ENCODE measurements at regions not wholly inside any gene's neighbourhood (a gene's known extent, or its start where the extent isn't known, plus 50 kb on each side); places are given as distances from the start of the nearest gene placed in this dataset.

- TF ChIP-seq EZH2 (IDR thresholded peaks at IDR 0.05), result no peak
- TF ChIP-seq RAD21 (IDR thresholded peaks at IDR 0.05; ENCODE audit: low read depth), result no peak
- TF ChIP-seq REST (IDR thresholded peaks at IDR 0.05; ENCODE audit: low read depth), result no peak
- TF ChIP-seq, protein P1, sequence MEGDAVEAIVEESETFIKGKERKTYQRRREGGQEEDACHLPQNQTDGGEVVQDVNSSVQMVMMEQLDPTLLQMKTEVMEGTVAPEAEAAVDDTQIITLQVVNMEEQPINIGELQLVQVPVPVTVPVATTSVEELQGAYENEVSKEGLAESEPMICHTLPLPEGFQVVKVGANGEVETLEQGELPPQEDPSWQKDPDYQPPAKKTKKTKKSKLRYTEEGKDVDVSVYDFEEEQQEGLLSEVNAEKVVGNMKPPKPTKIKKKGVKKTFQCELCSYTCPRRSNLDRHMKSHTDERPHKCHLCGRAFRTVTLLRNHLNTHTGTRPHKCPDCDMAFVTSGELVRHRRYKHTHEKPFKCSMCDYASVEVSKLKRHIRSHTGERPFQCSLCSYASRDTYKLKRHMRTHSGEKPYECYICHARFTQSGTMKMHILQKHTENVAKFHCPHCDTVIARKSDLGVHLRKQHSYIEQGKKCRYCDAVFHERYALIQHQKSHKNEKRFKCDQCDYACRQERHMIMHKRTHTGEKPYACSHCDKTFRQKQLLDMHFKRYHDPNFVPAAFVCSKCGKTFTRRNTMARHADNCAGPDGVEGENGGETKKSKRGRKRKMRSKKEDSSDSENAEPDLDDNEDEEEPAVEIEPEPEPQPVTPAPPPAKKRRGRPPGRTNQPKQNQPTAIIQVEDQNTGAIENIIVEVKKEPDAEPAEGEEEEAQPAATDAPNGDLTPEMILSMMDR (IDR thresholded peaks at IDR 0.05 in 2 of 3, conservative IDR thresholded peaks at IDR 0.05 in 1 of 3; ENCODE audit: borderline replicate concordance in 1 of 3, insufficient read depth in 1 of 3, low read depth in 2 of 3, low read length in 2 of 3), result no peak
- TF ChIP-seq POLR2A (IDR thresholded peaks at IDR 0.05; ENCODE audit: borderline replicate concordance, extremely low read depth, insufficient read depth, insufficient read length), result no peak
- TF ChIP-seq CEBPB (IDR thresholded peaks at IDR 0.05; ENCODE audit: low read depth), result no peak
Measured at GRCh38 chr13:105442949-105443699, 1092.3 kb downstream of the EFNB2 start (continued).

DNA sequence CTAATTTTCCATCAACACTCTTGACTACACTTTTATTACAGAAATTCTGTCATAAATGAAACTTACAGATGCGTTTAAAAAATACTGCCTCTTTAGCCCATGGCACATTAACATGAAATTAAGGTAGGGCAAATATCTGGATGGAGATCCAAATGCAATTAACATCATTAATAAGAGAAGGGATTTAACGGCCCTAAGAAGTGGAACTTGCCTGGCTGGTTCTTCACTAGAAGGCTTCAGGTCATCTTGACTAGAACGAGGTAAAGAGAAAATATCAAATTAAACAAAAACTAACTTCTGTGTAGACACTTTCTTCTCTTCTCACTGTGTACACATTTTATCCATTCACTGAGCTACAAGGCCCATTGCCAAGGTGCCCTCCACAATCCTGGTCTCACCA is 1093.4 kb downstream of the EFNB2 start:
- Histone ChIP-seq H4K20me1 (ENCODE audit: insufficient read depth) (no peaks in the 10 kb centered on the region), H3K9ac (ENCODE audit: low read length) (no peak overlapping the region), H2AFZ (ENCODE audit: low read depth, low read length, poor library complexity, severe bottlenecking) (peak overlapping the region; percentile 89), H3K79me2 (ENCODE audit: insufficient read depth, low read length) (no peaks in the 10 kb centered on the region), H3K4me1 (ENCODE audit: control insufficient read depth in 1 of 2, insufficient read depth in 2 of 2, low read length in 2 of 2) (peaks cover 0 to 10% of the 10 kb centered on the region in 2 experiments), H3K9me3 (ENCODE audit: control insufficient read depth in 1 of 2, insufficient read depth in 1 of 2, low read depth in 1 of 2, low read length in 2 of 2) (no peaks in the 10 kb centered on the region), H3K27ac (ENCODE audit: low read depth, low read length) (no peak overlapping the region), H3K4me2 (ENCODE audit: low read length) (no peak overlapping the region), H3K4me3 (replicated peaks in 1 of 2; ENCODE audit: low read depth in 1 of 2, low read length in 2 of 2) (no peak overlapping the region), H3K36me3 (ENCODE audit: control insufficient read depth in 1 of 2, insufficient read depth in 2 of 2, low read length in 2 of 2) (no peaks in the 10 kb centered on the region), H3K9me2 (ENCODE audit: insufficient read depth) (peaks cover 4% of the 10 kb centered on the region; the same call in 1 of the 2 replicates), H3K27me3 (ENCODE audit: insufficient read depth, low read length) (no peaks in the 10 kb centered on the region)
- ATAC-seq (no peak), DNase-seq (ENCODE audit: low read depth, low spot score) (no peak)
- no TSS peak for BruUV-seq (replicated peaks)
- POLR2A ChIA-PET, result no interaction called here
- TF ChIP-seq SP1 (IDR thresholded peaks at IDR 0.05; ENCODE audit: low read depth) (no peak), SIN3A (IDR thresholded peaks at IDR 0.05; ENCODE audit: low read depth) (no peak), EGR1 (IDR thresholded peaks at IDR 0.05; ENCODE audit: low read depth) (no peak), MAX (IDR thresholded peaks at IDR 0.05) (no peak)
- intact Hi-C loops (cut with micrococcal nuclease), result no loop called here
- CTCF ChIA-PET, result no interaction called here
- RAD21 ChIA-PET (ENCODE audit: low non-redundant PET in 1 of 2, low total read pairs in 2 of 2, uncharacterized antibody in 2 of 2, unreplicated experiment in 2 of 2), result no interaction called here

All from HCT116 (cell line).